Rectal smooth muscle tissue (tissue), 1 donor: ENCODE measurements at regions not wholly inside any gene's neighbourhood (a gene's known extent, or its start where the extent isn't known, plus 50 kb on each side); places are given as distances from the start of the nearest gene placed in this dataset.

ENCODE experiments used
- H3K27ac ChIP-seq: one replicate; pipeline ENCODE4 v1.7.0; 2013; ENCODE audit warnings: low read depth, low read length, inconsistent platforms
- H3K27me3 ChIP-seq: one replicate; pipeline ENCODE4 v1.7.0; 2013; ENCODE audit warnings: low read length; ENCODE audit not compliant: control insufficient read depth, insufficient read depth
- H3K36me3 ChIP-seq: one replicate; pipeline ENCODE4 v1.7.0; 2013; ENCODE audit warnings: low read length; ENCODE audit not compliant: control insufficient read depth, insufficient read depth
- H3K4me1 ChIP-seq: one replicate; pipeline ENCODE4 v1.7.0; 2013; ENCODE audit warnings: low read length; ENCODE audit not compliant: control insufficient read depth, insufficient read depth
- H3K4me3 ChIP-seq: one replicate; pipeline ENCODE4 v1.7.0; 2013; ENCODE audit warnings: low read length
- H3K9ac ChIP-seq: one replicate; pipeline ENCODE4 v1.7.0; 2013; ENCODE audit warnings: low read length

- Histone ChIP-seq H3K36me3 (no peaks in the 10 kb centered on the region), H3K27me3 (no peaks in the 10 kb centered on the region), H3K4me1 (no peaks in the 10 kb centered on the region), H3K27ac (no peak overlapping the region), H3K9ac (no peak overlapping the region), H3K4me3 (no peak overlapping the region)
These were observed 118.8 kb upstream of the CTAGE1 start for GRCh38 chr18:22536558-22536957.

- Histone ChIP-seq H3K27me3 (no peaks in the 10 kb centered on the region), H3K4me3 (no peak overlapping the region), H3K27ac (no peak overlapping the region), H3K9ac (no peak overlapping the region), H3K4me1 (no peaks in the 10 kb centered on the region), H3K36me3 (no peaks in the 10 kb centered on the region)
These were observed 120.7 kb upstream of the CTAGE1 start for GRCh38 chr18:22538426-22538825.

- no peaks in the 10 kb centered on the region for H3K27me3 ChIP-seq
- no peaks in the 10 kb centered on the region for H3K36me3 ChIP-seq
- no peak overlapping the region for H3K27ac ChIP-seq
- no peak overlapping the region for H3K9ac ChIP-seq
- H3K4me3 ChIP-seq: no peak overlapping the region
- H3K4me1 ChIP-seq: no peaks in the 10 kb centered on the region
These were observed 121.5 kb upstream of the CTAGE1 start for GRCh38 chr18:22539051-22539765.

GRCh38 chr18:22541232-22541631, 123.5 kb upstream of the CTAGE1 start:
- Histone ChIP-seq H3K27ac (no peak overlapping the region), H3K36me3 (no peaks in the 10 kb centered on the region), H3K4me1 (no peaks in the 10 kb centered on the region), H3K4me3 (no peak overlapping the region), H3K9ac (no peak overlapping the region), H3K27me3 (no peaks in the 10 kb centered on the region)

- Histone ChIP-seq H3K4me1 (no peaks in the 10 kb centered on the region), H3K36me3 (no peaks in the 10 kb centered on the region), H3K27ac (no peak overlapping the region), H3K4me3 (no peak overlapping the region), H3K27me3 (no peaks in the 10 kb centered on the region), H3K9ac (no peak overlapping the region)
These were observed 124.7 kb upstream of the CTAGE1 start for GRCh38 chr18:22542406-22542835.

- no peak overlapping the region for H3K4me3 ChIP-seq
- no peak overlapping the region for H3K27ac ChIP-seq
- no peak overlapping the region for H3K9ac ChIP-seq
- no peaks in the 10 kb centered on the region for H3K4me1 ChIP-seq
- H3K27me3 ChIP-seq: no peaks in the 10 kb centered on the region
- H3K36me3 ChIP-seq: no peaks in the 10 kb centered on the region
These were observed 126.1 kb upstream of the CTAGE1 start for GRCh38 chr18:22543769-22544168.

- Histone ChIP-seq H3K4me3 (no peak overlapping the region), H3K9ac (no peak overlapping the region), H3K4me1 (no peaks in the 10 kb centered on the region), H3K27me3 (no peaks in the 10 kb centered on the region), H3K36me3 (no peaks in the 10 kb centered on the region), H3K27ac (no peak overlapping the region)
These were observed 126.9 kb upstream of the CTAGE1 start for GRCh38 chr18:22544626-22545025.

- Histone ChIP-seq H3K4me3 (no peak overlapping the region), H3K9ac (no peak overlapping the region), H3K4me1 (no peaks in the 10 kb centered on the region), H3K27me3 (no peaks in the 10 kb centered on the region), H3K36me3 (no peaks in the 10 kb centered on the region), H3K27ac (no peak overlapping the region)
These were observed 127.5 kb upstream of the CTAGE1 start for GRCh38 chr18:22545066-22545760.

- H3K4me1 ChIP-seq: no peaks in the 10 kb centered on the region
- H3K27me3 ChIP-seq: no peaks in the 10 kb centered on the region
- no peak overlapping the region for H3K27ac ChIP-seq
- no peak overlapping the region for H3K9ac ChIP-seq
- no peak overlapping the region for H3K4me3 ChIP-seq
- H3K36me3 ChIP-seq: no peaks in the 10 kb centered on the region
These were observed 129.3 kb upstream of the CTAGE1 start for GRCh38 chr18:22546905-22547570.

GRCh38 chr18:22547807-22548561, 130.3 kb upstream of the CTAGE1 start:
- H3K36me3 ChIP-seq: no peaks in the 10 kb centered on the region
- H3K27ac ChIP-seq: no peak overlapping the region
- no peaks in the 10 kb centered on the region for H3K4me1 ChIP-seq
- no peak overlapping the region for H3K4me3 ChIP-seq
- no peaks in the 10 kb centered on the region for H3K27me3 ChIP-seq
- H3K9ac ChIP-seq: no peak overlapping the region

GRCh38 chr18:22549260-22549937, 131.7 kb upstream of the CTAGE1 start:
- Histone ChIP-seq H3K27ac (no peak overlapping the region), H3K4me3 (no peak overlapping the region), H3K27me3 (no peaks in the 10 kb centered on the region), H3K36me3 (no peaks in the 10 kb centered on the region), H3K9ac (no peak overlapping the region), H3K4me1 (no peaks in the 10 kb centered on the region)

GRCh38 chr18:22550366-22550765, 132.7 kb upstream of the CTAGE1 start:
- Histone ChIP-seq H3K36me3 (no peaks in the 10 kb centered on the region), H3K27me3 (no peaks in the 10 kb centered on the region), H3K4me3 (no peak overlapping the region), H3K4me1 (no peaks in the 10 kb centered on the region), H3K27ac (no peak overlapping the region), H3K9ac (no peak overlapping the region)
